SK-N-SH treated with all-trans-retinoic acid at 6 μM for 48 hours (cell line): ENCODE measurements at regions not wholly inside any gene's neighbourhood (a gene's known extent, or its start where the extent isn't known, plus 50 kb on each side); places are given as distances from the start of the nearest gene placed in this dataset.

ENCODE experiments used
- ARNTL ChIP-seq: fragments of 450-650 bp; formaldehyde crosslinking; IDR thresholded peaks from 2 replicates; pipeline ENCODE4 v1.5.0; 2020; ENCODE audit warnings: low read depth, mild to moderate bottlenecking, moderate library complexity, borderline replicate concordance
- CSDC2 ChIP-seq: fragments of 250-450 bp; sonication (Bioruptor Pico); IDR thresholded peaks from 2 replicates; pipeline ENCODE4 v1.5.0; 2020; ENCODE audit warnings: mild to moderate bottlenecking, moderate library complexity
- OSR1 ChIP-seq: fragments of 250-450 bp; sonication (Bioruptor Pico); IDR thresholded peaks from 2 replicates; pipeline ENCODE4 v1.8.0; 2022; ENCODE audit warnings: moderate library complexity, mild to moderate bottlenecking, inconsistent platforms
- TCF4 ChIP-seq: fragments of 250-450 bp; sonication (Bioruptor Pico); IDR thresholded peaks from 2 replicates; pipeline ENCODE4 v1.8.0; 2021; ENCODE audit warnings: mild to moderate bottlenecking, moderate library complexity, borderline replicate concordance
- ZFP3 ChIP-seq: fragments of 250-450 bp; sonication (Bioruptor Pico); IDR thresholded peaks from 2 replicates; pipeline ENCODE4 v1.5.0; 2020; ENCODE audit warnings: mild to moderate bottlenecking, moderate library complexity
- ZFP30 ChIP-seq: fragments of 450-650 bp; formaldehyde crosslinking; IDR thresholded peaks from 2 replicates; pipeline ENCODE4 v1.5.0; 2022; ENCODE audit warnings: mild to moderate bottlenecking, moderate library complexity
- ZNF565 ChIP-seq: fragments of 450-650 bp; formaldehyde crosslinking; conservative IDR thresholded peaks from 2 replicates; pipeline ENCODE4 v1.5.0; 2020; ENCODE audit warnings: low read depth, mild to moderate bottlenecking, moderate library complexity
- ZNF8 ChIP-seq: fragments of 450-650 bp; formaldehyde crosslinking; IDR thresholded peaks from 2 replicates; pipeline ENCODE4 v1.5.0; 2020; ENCODE audit warnings: mild to moderate bottlenecking, moderate library complexity
- TF ChIP-seq, protein P1 (sequence below): fragments of 250-450 bp; sonication (Bioruptor Pico); IDR thresholded peaks from 2 replicates; pipeline ENCODE4 v1.5.0; 2020; ENCODE audit warnings: mild to moderate bottlenecking, moderate library complexity
- TF ChIP-seq, protein P2 (sequence below): fragments of 250-450 bp; sonication (Bioruptor Pico); IDR thresholded peaks from 2 replicates; pipeline ENCODE4 v1.8.0; 2020; ENCODE audit warnings: mild to moderate bottlenecking, moderate library complexity, borderline replicate concordance

DNA sequence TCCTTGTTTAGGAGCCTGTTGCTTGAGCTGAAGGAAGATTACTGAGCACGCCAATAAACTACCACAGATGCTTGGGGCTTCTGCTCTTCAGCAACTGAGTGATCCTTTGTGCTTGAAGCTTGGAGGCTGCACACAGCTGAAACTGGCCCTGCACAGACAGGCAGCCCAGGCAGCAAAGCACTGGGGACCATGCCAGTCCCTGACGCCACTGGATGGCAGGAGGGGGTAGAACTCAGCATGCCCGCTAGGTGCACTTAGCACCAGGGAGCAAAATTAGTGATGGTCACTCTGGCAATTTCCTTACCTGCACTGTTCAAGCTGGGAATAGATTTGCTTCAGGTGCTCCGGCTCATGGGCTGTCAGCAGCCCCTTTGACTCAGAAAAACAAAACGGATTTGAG is 91.5 kb downstream of the FAM50B start:
- TF ChIP-seq, protein P1, sequence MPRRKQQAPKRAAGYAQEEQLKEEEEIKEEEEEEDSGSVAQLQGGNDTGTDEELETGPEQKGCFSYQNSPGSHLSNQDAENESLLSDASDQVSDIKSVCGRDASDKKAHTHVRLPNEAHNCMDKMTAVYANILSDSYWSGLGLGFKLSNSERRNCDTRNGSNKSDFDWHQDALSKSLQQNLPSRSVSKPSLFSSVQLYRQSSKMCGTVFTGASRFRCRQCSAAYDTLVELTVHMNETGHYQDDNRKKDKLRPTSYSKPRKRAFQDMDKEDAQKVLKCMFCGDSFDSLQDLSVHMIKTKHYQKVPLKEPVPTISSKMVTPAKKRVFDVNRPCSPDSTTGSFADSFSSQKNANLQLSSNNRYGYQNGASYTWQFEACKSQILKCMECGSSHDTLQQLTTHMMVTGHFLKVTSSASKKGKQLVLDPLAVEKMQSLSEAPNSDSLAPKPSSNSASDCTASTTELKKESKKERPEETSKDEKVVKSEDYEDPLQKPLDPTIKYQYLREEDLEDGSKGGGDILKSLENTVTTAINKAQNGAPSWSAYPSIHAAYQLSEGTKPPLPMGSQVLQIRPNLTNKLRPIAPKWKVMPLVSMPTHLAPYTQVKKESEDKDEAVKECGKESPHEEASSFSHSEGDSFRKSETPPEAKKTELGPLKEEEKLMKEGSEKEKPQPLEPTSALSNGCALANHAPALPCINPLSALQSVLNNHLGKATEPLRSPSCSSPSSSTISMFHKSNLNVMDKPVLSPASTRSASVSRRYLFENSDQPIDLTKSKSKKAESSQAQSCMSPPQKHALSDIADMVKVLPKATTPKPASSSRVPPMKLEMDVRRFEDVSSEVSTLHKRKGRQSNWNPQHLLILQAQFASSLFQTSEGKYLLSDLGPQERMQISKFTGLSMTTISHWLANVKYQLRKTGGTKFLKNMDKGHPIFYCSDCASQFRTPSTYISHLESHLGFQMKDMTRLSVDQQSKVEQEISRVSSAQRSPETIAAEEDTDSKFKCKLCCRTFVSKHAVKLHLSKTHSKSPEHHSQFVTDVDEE (CRISPR knock-in tag): no peak
- TF ChIP-seq ZNF8 (CRISPR knock-in tag) (no peak), ZFP30 (CRISPR knock-in tag) (no peak), OSR1 (no peak), ARNTL (CRISPR knock-in tag) (no peak), ZNF565 (CRISPR knock-in tag) (no peak), CSDC2 (CRISPR knock-in tag) (no peak), ZFP3 (CRISPR knock-in tag) (no peak), TCF4 (CRISPR knock-in tag) (no peak)
- TF ChIP-seq, protein P2, sequence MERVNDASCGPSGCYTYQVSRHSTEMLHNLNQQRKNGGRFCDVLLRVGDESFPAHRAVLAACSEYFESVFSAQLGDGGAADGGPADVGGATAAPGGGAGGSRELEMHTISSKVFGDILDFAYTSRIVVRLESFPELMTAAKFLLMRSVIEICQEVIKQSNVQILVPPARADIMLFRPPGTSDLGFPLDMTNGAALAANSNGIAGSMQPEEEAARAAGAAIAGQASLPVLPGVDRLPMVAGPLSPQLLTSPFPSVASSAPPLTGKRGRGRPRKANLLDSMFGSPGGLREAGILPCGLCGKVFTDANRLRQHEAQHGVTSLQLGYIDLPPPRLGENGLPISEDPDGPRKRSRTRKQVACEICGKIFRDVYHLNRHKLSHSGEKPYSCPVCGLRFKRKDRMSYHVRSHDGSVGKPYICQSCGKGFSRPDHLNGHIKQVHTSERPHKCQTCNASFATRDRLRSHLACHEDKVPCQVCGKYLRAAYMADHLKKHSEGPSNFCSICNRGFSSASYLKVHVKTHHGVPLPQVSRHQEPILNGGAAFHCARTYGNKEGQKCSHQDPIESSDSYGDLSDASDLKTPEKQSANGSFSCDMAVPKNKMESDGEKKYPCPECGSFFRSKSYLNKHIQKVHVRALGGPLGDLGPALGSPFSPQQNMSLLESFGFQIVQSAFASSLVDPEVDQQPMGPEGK (CRISPR knock-in tag): no peak
